ENCODE measurements at regions not wholly inside any gene's neighbourhood (a gene's known extent, or its start where the extent isn't known, plus 50 kb on each side); places are given as distances from the start of the nearest gene placed in this dataset.

- no peak overlapping the region for H3K27ac ChIP-seq (ENCODE audit: control insufficient read depth, insufficient read depth, low read length)
- no peak overlapping the region for H2AFZ ChIP-seq (ENCODE audit: control insufficient read depth, low read length)
- H3K4me1 ChIP-seq (ENCODE audit: control insufficient read depth, extremely low read depth, insufficient read depth, low read length): peaks cover 1% of the 10 kb centered on the region
- no peak overlapping the region for H3K4me2 ChIP-seq (ENCODE audit: control insufficient read depth, extremely low read depth, insufficient read depth, low read depth, low read length)
- no peaks in the 10 kb centered on the region for H3K9me1 ChIP-seq (ENCODE audit: control insufficient read depth, extremely low read depth, insufficient read depth, low read length)
- no peak overlapping the region for H3K9ac ChIP-seq (ENCODE audit: control insufficient read depth, extremely low read depth, insufficient read depth, low read length)
- DNase-seq (ENCODE audit: low read depth, low spot score): no peak
- H3K4me3 ChIP-seq (ENCODE audit: control insufficient read depth in 2 of 3, extremely low read depth in 1 of 3, insufficient read depth in 2 of 3, low read depth in 1 of 3, low read length in 3 of 3): no peak overlapping the region
- H3K9me3 ChIP-seq (ENCODE audit: control insufficient read depth, low read depth, low read length): no peaks in the 10 kb centered on the region
- no peaks in the 10 kb centered on the region for H3K27me3 ChIP-seq (ENCODE audit: control insufficient read depth, extremely low read depth, insufficient read depth, low read length)
- H3K79me2 ChIP-seq (ENCODE audit: control insufficient read depth, insufficient read depth, low read length): no peaks in the 10 kb centered on the region
- no peak for FAIRE-seq
- H3K36me3 ChIP-seq (ENCODE audit: control insufficient read depth in 2 of 2, extremely low read depth in 1 of 2, insufficient read depth in 2 of 2, low read length in 2 of 2): no peaks in the 10 kb centered on the region
- no peaks in the 10 kb centered on the region for H4K20me1 ChIP-seq (ENCODE audit: control insufficient read depth, extremely low read depth, insufficient read depth, low read length)
- dilution Hi-C loops (cut with MboI; ENCODE audit: extremely low pct_ligation_motif_present, low sequenced_read_pairs): no loop called here
- TF ChIP-seq EZH2 (IDR thresholded peaks at IDR 0.05; ENCODE audit: low read length): no peak
- no peak for TF ChIP-seq CTCF (optimal IDR thresholded peaks at IDR 0.05 in 1 of 3, IDR thresholded peaks at IDR 0.05 in 1 of 3, conservative IDR thresholded peaks at IDR 0.05 in 1 of 3; ENCODE audit: extremely low read depth in 1 of 3, insufficient read depth in 2 of 3, low read length in 3 of 3)
These were observed 221.7 kb downstream of the SNX19 start for GRCh38 chr11:130694488-130695045.

GRCh38 chr11:130698174-130698573 lies 218.1 kb downstream of the SNX19 start:
- H3K9ac ChIP-seq (ENCODE audit: control insufficient read depth, extremely low read depth, insufficient read depth, low read length): no peak overlapping the region
- no peak overlapping the region for H3K4me2 ChIP-seq (ENCODE audit: control insufficient read depth, extremely low read depth, insufficient read depth, low read depth, low read length)
- no peak for DNase-seq (ENCODE audit: low read depth, low spot score)
- no peaks in the 10 kb centered on the region for H3K79me2 ChIP-seq (ENCODE audit: control insufficient read depth, insufficient read depth, low read length)
- H3K4me3 ChIP-seq (ENCODE audit: control insufficient read depth in 2 of 3, extremely low read depth in 1 of 3, insufficient read depth in 2 of 3, low read depth in 1 of 3, low read length in 3 of 3): no peak overlapping the region
- H3K27me3 ChIP-seq (ENCODE audit: control insufficient read depth, extremely low read depth, insufficient read depth, low read length): no peaks in the 10 kb centered on the region
- no peak overlapping the region for H2AFZ ChIP-seq (ENCODE audit: control insufficient read depth, low read length)
- no peaks in the 10 kb centered on the region for H3K4me1 ChIP-seq (ENCODE audit: control insufficient read depth, extremely low read depth, insufficient read depth, low read length)
- no peak for FAIRE-seq
- no peak overlapping the region for H3K27ac ChIP-seq (ENCODE audit: control insufficient read depth, insufficient read depth, low read length)
- no peaks in the 10 kb centered on the region for H3K36me3 ChIP-seq (ENCODE audit: control insufficient read depth in 2 of 2, extremely low read depth in 1 of 2, insufficient read depth in 2 of 2, low read length in 2 of 2)
- H3K9me1 ChIP-seq (ENCODE audit: control insufficient read depth, extremely low read depth, insufficient read depth, low read length): no peaks in the 10 kb centered on the region
- TF ChIP-seq EZH2 (IDR thresholded peaks at IDR 0.05; ENCODE audit: low read length): no peak
- no peak for TF ChIP-seq CTCF (optimal IDR thresholded peaks at IDR 0.05 in 1 of 3, IDR thresholded peaks at IDR 0.05 in 1 of 3, conservative IDR thresholded peaks at IDR 0.05 in 1 of 3; ENCODE audit: extremely low read depth in 1 of 3, insufficient read depth in 2 of 3, low read length in 3 of 3)
- no peaks in the 10 kb centered on the region for H3K9me3 ChIP-seq (ENCODE audit: control insufficient read depth, low read depth, low read length)
- no peaks in the 10 kb centered on the region for H4K20me1 ChIP-seq (ENCODE audit: control insufficient read depth, extremely low read depth, insufficient read depth, low read length)
- dilution Hi-C loops (cut with MboI; ENCODE audit: extremely low pct_ligation_motif_present, low sequenced_read_pairs): no loop called here
